ENCODE measurements at regions not wholly inside any gene's neighbourhood (a gene's known extent, or its start where the extent isn't known, plus 50 kb on each side); places are given as distances from the start of the nearest gene placed in this dataset.

GRCh38 chr9:2403701-2404100 lies 217.9 kb upstream of the VLDLR start:
- H3K36me3 ChIP-seq (ENCODE audit: control insufficient read depth in 2 of 2, extremely low read depth in 1 of 2, insufficient read depth in 2 of 2, low read length in 2 of 2) = no peaks in the 10 kb centered on the region
- no peaks in the 10 kb centered on the region for H3K27me3 ChIP-seq (ENCODE audit: control insufficient read depth in 2 of 2, insufficient read depth in 2 of 2, low read length in 2 of 2)
- TF ChIP-seq GATA2 (IDR thresholded peaks at IDR 0.05; ENCODE audit: insufficient read depth, insufficient read length, low read depth, low read length) (no peak), MAX (IDR thresholded peaks at IDR 0.05; ENCODE audit: insufficient read depth, insufficient read length) (no peak), CTCF (IDR thresholded peaks at IDR 0.05; ENCODE audit: extremely low read depth in 1 of 2, insufficient read depth in 1 of 2, low read depth in 1 of 2, low read length in 2 of 2) (no peak), EZH2 (IDR thresholded peaks at IDR 0.05; ENCODE audit: borderline replicate concordance, low read depth, low read length, severe bottlenecking) (no peak)
- H2AFZ ChIP-seq (ENCODE audit: low read depth, low read length) = no peak overlapping the region
- H3K9ac ChIP-seq (replicated peaks; ENCODE audit: extremely low read depth, insufficient read depth, low read length) = no peak overlapping the region
- dilution Hi-C loops (cut with MboI; ENCODE audit: extremely low pct_ligation_motif_present, low sequenced_read_pairs) (no loop called here), intact Hi-C loops (cut with micrococcal nuclease) (no loop called here)
- ChIA-PET CTCF (no interaction called here), POLR2A (no interaction called here)
- H3K4me1 ChIP-seq (ENCODE audit: control insufficient read depth, extremely low read depth, insufficient read depth, low read length) = no peaks in the 10 kb centered on the region
- H3K4me2 ChIP-seq (ENCODE audit: insufficient read depth, low read length) = no peak overlapping the region
- no peak overlapping the region for H3K27ac ChIP-seq (ENCODE audit: insufficient read depth, low read depth, low read length)
- no peak for FAIRE-seq
- no peaks in the 10 kb centered on the region for H3K79me2 ChIP-seq (ENCODE audit: control insufficient read depth, insufficient read depth, low read length)
- no peaks in the 10 kb centered on the region for H3K9me3 ChIP-seq (replicated peaks; ENCODE audit: control insufficient read depth, insufficient read depth, low read length)
- no peak for DNase-seq (ENCODE audit: low read depth, low spot score)
- BruUV-seq (replicated peaks) = no TSS peak
- H4K20me1 ChIP-seq (replicated peaks; ENCODE audit: control insufficient read depth, extremely low read depth, insufficient read depth, low read length) = no peaks in the 10 kb centered on the region
- no peaks in the 10 kb centered on the region for H3K9me1 ChIP-seq (replicated peaks; ENCODE audit: control insufficient read depth, extremely low read depth, insufficient read depth, low read length)
- no peak overlapping the region for H3K4me3 ChIP-seq (replicated peaks in 1 of 3; ENCODE audit: insufficient read depth in 1 of 3, low read depth in 1 of 3, low read length in 3 of 3)

GRCh38 chr9:2406252-2406651 lies 215.3 kb upstream of the VLDLR start:
- TF ChIP-seq CTCF (IDR thresholded peaks at IDR 0.05; ENCODE audit: extremely low read depth in 1 of 2, insufficient read depth in 1 of 2, low read depth in 1 of 2, low read length in 2 of 2) (no peak), EZH2 (IDR thresholded peaks at IDR 0.05; ENCODE audit: borderline replicate concordance, low read depth, low read length, severe bottlenecking) (no peak), MAX (IDR thresholded peaks at IDR 0.05; ENCODE audit: insufficient read depth, insufficient read length) (no peak), FOS (IDR thresholded peaks at IDR 0.05; ENCODE audit: borderline replicate concordance, insufficient read depth, low read length) (no peak), POLR2AphosphoS5 (IDR thresholded peaks at IDR 0.05; ENCODE audit: insufficient read depth, low read depth, low read length) (no peak), POLR2A (IDR thresholded peaks at IDR 0.05; ENCODE audit: low read depth, low read length) (no peak), MYC (IDR thresholded peaks at IDR 0.05; ENCODE audit: low read depth, low read length) (no peak), JUN (IDR thresholded peaks at IDR 0.05; ENCODE audit: borderline replicate concordance, insufficient read depth, insufficient read length, low read depth) (no peak), GATA2 (IDR thresholded peaks at IDR 0.05; ENCODE audit: insufficient read depth, insufficient read length, low read depth, low read length) (no peak)
- no peak overlapping the region for H2AFZ ChIP-seq (ENCODE audit: low read depth, low read length)
- dilution Hi-C loops (cut with MboI; ENCODE audit: extremely low pct_ligation_motif_present, low sequenced_read_pairs) (no loop called here), intact Hi-C loops (cut with micrococcal nuclease) (no loop called here)
- ChIA-PET POLR2A (interaction anchor here (0.6 kb wide), 1 partner anchor 305 kb away, joined by 4 read pairs; no protein-coding TSS in a partner anchor), CTCF (no interaction called here)
- no peaks in the 10 kb centered on the region for H3K4me1 ChIP-seq (ENCODE audit: control insufficient read depth, extremely low read depth, insufficient read depth, low read length)
- DNase-seq (ENCODE audit: low read depth, low spot score) (no peak), FAIRE-seq (no peak)
- H3K36me3 ChIP-seq (ENCODE audit: control insufficient read depth in 2 of 2, extremely low read depth in 1 of 2, insufficient read depth in 2 of 2, low read length in 2 of 2) = no peaks in the 10 kb centered on the region
- BruUV-seq (replicated peaks) = no TSS peak
- no peak overlapping the region for H3K9ac ChIP-seq (replicated peaks; ENCODE audit: extremely low read depth, insufficient read depth, low read length)
- H3K9me1 ChIP-seq (replicated peaks; ENCODE audit: control insufficient read depth, extremely low read depth, insufficient read depth, low read length) = no peaks in the 10 kb centered on the region
- no peaks in the 10 kb centered on the region for H3K79me2 ChIP-seq (ENCODE audit: control insufficient read depth, insufficient read depth, low read length)
- H3K9me3 ChIP-seq (replicated peaks; ENCODE audit: control insufficient read depth, insufficient read depth, low read length) = no peaks in the 10 kb centered on the region
- no peaks in the 10 kb centered on the region for H4K20me1 ChIP-seq (replicated peaks; ENCODE audit: control insufficient read depth, extremely low read depth, insufficient read depth, low read length)
- no peak overlapping the region for H3K27ac ChIP-seq (ENCODE audit: insufficient read depth, low read depth, low read length)
- no peaks in the 10 kb centered on the region for H3K27me3 ChIP-seq (ENCODE audit: control insufficient read depth in 2 of 2, insufficient read depth in 2 of 2, low read length in 2 of 2)
- no peak overlapping the region for H3K4me2 ChIP-seq (ENCODE audit: insufficient read depth, low read length)
- H3K4me3 ChIP-seq (replicated peaks in 1 of 3; ENCODE audit: insufficient read depth in 1 of 3, low read depth in 1 of 3, low read length in 3 of 3) = no peak overlapping the region
